K562 (cell line): ENCODE measurements at regions not wholly inside any gene's neighbourhood (a gene's known extent, or its start where the extent isn't known, plus 50 kb on each side); places are given as distances from the start of the nearest gene placed in this dataset.

ENCODE experiments used
- ATAC-seq: fragments of 200-7000 bp; cut with Tn5 transposase; 3 replicates; pipeline ENCODE4 v1.9.1; 2020; ENCODE audit warnings: moderate library complexity
- BruUV-seq: library from RNA; stranded (reverse); fragments of 400-500 nt; replicated peaks from 2 replicates; lab custom pipeline; 2021; lab: Mats Ljungman, UMichigan
- CTCF ChIA-PET: fragments of 300-600 bp; formaldehyde crosslinking; extraction: SDS; loops from one replicate; lab custom pipeline; 2021; ENCODE audit warnings: low intra/inter-chr PET ratio; lab: Yijun Ruan, JAX
- POLR2A ChIA-PET: fragments of 300-600, 350-650 bp; sonication (Branson Sonifier 250); formaldehyde crosslinking; extraction: SDS; loops from one replicate; lab custom pipeline; 2021; ENCODE audit warnings: antibody characterized with exemption, inconsistent platforms; lab: Yijun Ruan, JAX
- DNase-seq, 4 experiments: peaks; one replicate each; pipeline versions ENCODE4 v3.0.0 to v3.0.0-alpha.2; 2011 to 2018; ENCODE audit warnings: low spot score in 3 of 4, mixed read lengths in 3 of 4; ENCODE audit errors: extremely low read depth in 1 of 4
- FAIRE-seq: peaks from 2 replicates; lab custom pipeline; 2011; peaks lifted over from hg19 to GRCh38; lab: Jason Lieb, UNC
- H2AFZ ChIP-seq: 2 replicates; pipeline ENCODE4 v1.6.0; 2011; ENCODE audit warnings: low read depth, low read length, control low read depth, inconsistent platforms
- H3K27ac ChIP-seq: fragments of 200-600 bp; 3 replicates; pipeline ENCODE4 v1.8.0; 2011; ENCODE audit warnings: low read depth, mild to moderate bottlenecking, control low read depth, inconsistent platforms, low read length, moderate library complexity, mixed read lengths; ENCODE audit errors: extremely low read depth
- H3K27me3 ChIP-seq, 2 experiments: fragments of 300-600 bp in 1 of 2; 2 replicates in 1 of 2; 3 replicates in 1 of 2; pipeline versions ENCODE4 v1.6.0 to v1.8.0; 2011; ENCODE audit warnings: inconsistent platforms in 2 of 2, low read length in 2 of 2, mild to moderate bottlenecking in 1 of 2, mixed read lengths in 1 of 2, moderate library complexity in 1 of 2; ENCODE audit not compliant: control insufficient read depth in 2 of 2, insufficient read depth in 2 of 2
- H3K36me3 ChIP-seq: fragments of 300-600 bp; 3 replicates; pipeline ENCODE4 v1.8.0; 2011; ENCODE audit warnings: mild to moderate bottlenecking, low read length, inconsistent platforms; ENCODE audit not compliant: control insufficient read depth, insufficient read depth
- H3K4me1 ChIP-seq, 2 experiments: fragments of 200-600 bp in 1 of 2; replicated peaks in 1 of 2; 2 replicates in 1 of 2; 3 replicates in 1 of 2; pipeline versions ENCODE4 v1.5.1 to v1.8.0; 2011; ENCODE audit warnings: inconsistent platforms in 2 of 2, low read length in 2 of 2, mild to moderate bottlenecking in 1 of 2, mixed read lengths in 1 of 2, moderate library complexity in 1 of 2; ENCODE audit not compliant: control insufficient read depth in 2 of 2, insufficient read depth in 2 of 2
- H3K4me2 ChIP-seq: 2 replicates; pipeline ENCODE4 v1.6.1; 2011; ENCODE audit warnings: low read length, control low read depth, inconsistent platforms, mixed read lengths; ENCODE audit not compliant: insufficient read depth
- H3K4me3 ChIP-seq: fragments of 200-600 bp; sonication (generic), shearing (Covaris generic); 2 replicates; pipeline ENCODE4 v1.5.1; 2016; ENCODE audit warnings: control low read depth, inconsistent platforms
- H3K79me2 ChIP-seq: fragments of 200-600 bp; 3 replicates; pipeline ENCODE4 v1.8.0; 2011; ENCODE audit warnings: low read length, inconsistent platforms; ENCODE audit not compliant: control insufficient read depth, insufficient read depth
- H3K9ac ChIP-seq, 2 experiments: 2 replicates each; pipeline versions ENCODE4 v1.6.0 to v1.6.1; 2011; ENCODE audit warnings: low read depth in 2 of 2, low read length in 2 of 2, control low read depth in 1 of 2, inconsistent platforms in 1 of 2, mild to moderate bottlenecking in 1 of 2, mixed read lengths in 1 of 2; ENCODE audit not compliant: insufficient read depth in 1 of 2
- H3K9me1 ChIP-seq: one replicate; pipeline ENCODE4 v1.6.0; 2011; ENCODE audit warnings: inconsistent platforms, mild to moderate bottlenecking, low read length, moderate library complexity; ENCODE audit not compliant: control insufficient read depth, insufficient read depth
- H3K9me3 ChIP-seq: replicated peaks from 2 replicates; pipeline ENCODE4 v1.5.1; 2011; ENCODE audit warnings: low read depth, low read length, inconsistent platforms; ENCODE audit not compliant: control insufficient read depth, insufficient read depth
- H4K20me1 ChIP-seq: replicated peaks from 2 replicates; pipeline ENCODE4 v1.6.1; 2011; ENCODE audit warnings: low read length, inconsistent platforms, mixed read lengths; ENCODE audit not compliant: control insufficient read depth, insufficient read depth
- BCOR ChIP-seq: fragments of 450-650 bp; IDR thresholded peaks from 2 replicates; pipeline ENCODE4 v1.6.1; 2016
- CREB1 ChIP-seq, 2 experiments: sonication (generic) in 1 of 2; formaldehyde crosslinking in 1 of 2; IDR thresholded peaks; 2 replicates each; pipeline versions ENCODE4 v1.6.1 to v1.8.0; 2012 to 2022; ENCODE audit warnings: inconsistent platforms in 1 of 2, mild to moderate bottlenecking in 1 of 2, missing genetic modification reagents in 1 of 2, moderate library complexity in 1 of 2
- CREB3L1 ChIP-seq: fragments of 450-650 bp; IDR thresholded peaks from 2 replicates; pipeline ENCODE4 v1.6.1; 2014; ENCODE audit warnings: low read depth, mild to moderate bottlenecking, moderate library complexity, borderline replicate concordance
- CREM ChIP-seq: IDR thresholded peaks from 2 replicates; pipeline ENCODE4 v1.6.1; 2014; ENCODE audit warnings: antibody characterized with exemption, low read depth
- IRF2 ChIP-seq: sonication (generic); formaldehyde crosslinking; IDR thresholded peaks from 2 replicates; pipeline ENCODE4 v1.8.1; 2022; ENCODE audit warnings: mild to moderate bottlenecking, missing genetic modification reagents
- MECOM ChIP-seq: fragments of 250-450 bp; sonication (Bioruptor Pico); IDR thresholded peaks from 2 replicates; pipeline ENCODE4 v1.8.0; 2022; ENCODE audit warnings: inconsistent platforms
- MNT ChIP-seq, 2 experiments: fragments of 450-650 bp; conservative IDR thresholded peaks; 2 replicates each; pipeline ENCODE4 v1.6.1; 2017; ENCODE audit warnings: mild to moderate bottlenecking in 2 of 2, moderate library complexity in 2 of 2
- POLR2AphosphoS5 ChIP-seq: IDR thresholded peaks from 2 replicates; pipeline ENCODE4 v1.6.1; 2011; ENCODE audit warnings: mild to moderate bottlenecking, low read depth, low read length, moderate library complexity; ENCODE audit not compliant: control insufficient read depth, insufficient read depth
- PPARD ChIP-seq: fragments of 250-450 bp; sonication (Bioruptor Pico); IDR thresholded peaks from 2 replicates; pipeline ENCODE4 v1.8.0; 2022; ENCODE audit warnings: inconsistent platforms, mild to moderate bottlenecking, moderate library complexity
- PTTG1 ChIP-seq: fragments of 450-650 bp; IDR thresholded peaks from 2 replicates; pipeline ENCODE4 v1.6.1; 2016; ENCODE audit warnings: low read depth, mild to moderate bottlenecking, missing genetic modification characterization, missing compliant biosample characterization
- RBM25 ChIP-seq: fragments of 200-400 bp; formaldehyde crosslinking; IDR thresholded peaks from 2 replicates; pipeline ENCODE4 v1.6.1; 2018; ENCODE audit warnings: low read length, low read depth, moderate library complexity; ENCODE audit not compliant: severe bottlenecking
- SETDB1 ChIP-seq: IDR thresholded peaks from one replicate; pipeline ENCODE4 v1.6.1; 2012; ENCODE audit warnings: low read length, control low read depth, inconsistent platforms
- SIX5 ChIP-seq, 2 experiments: IDR thresholded peaks; 2 replicates each; pipeline ENCODE4 v1.6.1; 2011; ENCODE audit warnings: low read length in 2 of 2, borderline replicate concordance in 1 of 2, low read depth in 1 of 2, mild to moderate bottlenecking in 1 of 2, moderate library complexity in 1 of 2; ENCODE audit not compliant: insufficient read depth in 1 of 2
- SPI1 ChIP-seq: IDR thresholded peaks from 2 replicates; pipeline ENCODE4 v1.6.1; 2011; ENCODE audit warnings: low read depth, low read length, control low read depth, borderline replicate concordance
- ZKSCAN3 ChIP-seq: fragments of 250-450 bp; sonication (Bioruptor Pico); IDR thresholded peaks from 2 replicates; pipeline ENCODE4 v1.4.0; 2020
- ZNF224 ChIP-seq: sonication (generic); formaldehyde crosslinking; IDR thresholded peaks from 2 replicates; pipeline ENCODE4 v1.8.0; 2022; ENCODE audit warnings: mild to moderate bottlenecking, missing genetic modification reagents
- ZNF282 ChIP-seq: sonication (generic); formaldehyde crosslinking; IDR thresholded peaks from 2 replicates; pipeline ENCODE4 v1.8.1; 2023; ENCODE audit warnings: missing genetic modification reagents
- in situ Hi-C: fragments of 300-500 bp; cut with MboI; formaldehyde crosslinking; loops from 4 replicates; pipeline ENCODE4 v1.15.0; 2018; ENCODE audit warnings: inconsistent platforms, mixed read lengths
- intact Hi-C: fragments of 100-400 bp; cut with micrococcal nuclease; formaldehyde crosslinking; loops from 2 replicates; pipeline ENCODE4 v1.14.2; 2022
- TF ChIP-seq, protein P1 (sequence below): fragments of 450-650 bp; formaldehyde crosslinking; IDR thresholded peaks from 2 replicates; pipeline ENCODE4 v1.4.0; 2020; ENCODE audit warnings: mild to moderate bottlenecking, moderate library complexity

DNA sequence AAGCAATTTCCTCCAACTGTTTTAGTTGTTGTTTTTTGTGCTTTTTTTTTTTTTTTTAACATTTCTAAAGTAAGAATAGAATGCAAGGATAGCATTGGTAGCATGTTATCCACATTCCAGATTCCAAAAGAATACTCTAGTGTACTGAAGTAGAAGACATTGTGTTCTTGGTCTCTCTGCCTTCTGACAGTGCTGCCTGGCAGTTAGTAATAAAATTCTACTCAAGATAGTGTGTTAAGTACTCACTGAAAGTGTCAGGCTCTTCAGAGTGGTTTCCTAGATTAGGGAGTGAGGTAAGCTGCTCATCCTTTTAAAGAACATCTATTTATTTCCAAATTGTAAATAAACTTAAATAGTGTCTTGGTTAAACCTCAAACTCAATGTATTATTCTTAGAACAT lies 253.7 kb downstream of the HNMT start:
- Histone ChIP-seq H3K4me1 (no peaks in the 10 kb centered on the region), H2AFZ (no peak overlapping the region), H3K36me3 (no peaks in the 10 kb centered on the region), H3K9me1 (no peaks in the 10 kb centered on the region), H3K9me3 (no peaks in the 10 kb centered on the region), H3K27ac (no peak overlapping the region), H3K27me3 (no peaks in the 10 kb centered on the region), H3K4me2 (no peak overlapping the region), H4K20me1 (no peaks in the 10 kb centered on the region), H3K4me3 (no peak overlapping the region), H3K9ac (no peak overlapping the region), H3K79me2 (no peaks in the 10 kb centered on the region)
- FAIRE-seq (no peak), ATAC-seq (no peak), DNase-seq (no peak)
- in situ Hi-C loops (no loop called here), intact Hi-C loops (no loop called here)
- ChIA-PET POLR2A (no interaction called here), CTCF (no interaction called here)
- BruUV-seq, result no TSS peak
- TF ChIP-seq SIX5 (IDR thresholded peaks at IDR 0.05; ENCODE audit: borderline replicate concordance in 1 of 2, insufficient read depth in 1 of 2, low read depth in 1 of 2, low read length in 2 of 2) (no peak), CREM (no peak), RBM25 (no peak), PTTG1 (tag) (no peak), POLR2AphosphoS5 (no peak), IRF2 (CRISPR knock-in tag) (no peak), SETDB1 (no peak), CREB3L1 (no peak), MNT (conservative IDR thresholded peaks at IDR 0.05) (no peak), ZNF224 (CRISPR knock-in tag) (no peak), CREB1 (IDR thresholded peaks at IDR 0.05) (no peak), CREB1 (CRISPR knock-in tag; IDR thresholded peaks at IDR 0.05) (no peak), BCOR (no peak), SPI1 (no peak), ZKSCAN3 (CRISPR knock-in tag) (no peak), PPARD (CRISPR knock-in tag) (no peak), ZNF282 (CRISPR knock-in tag) (no peak), MECOM (CRISPR knock-in tag) (no peak)
- TF ChIP-seq, protein P1, sequence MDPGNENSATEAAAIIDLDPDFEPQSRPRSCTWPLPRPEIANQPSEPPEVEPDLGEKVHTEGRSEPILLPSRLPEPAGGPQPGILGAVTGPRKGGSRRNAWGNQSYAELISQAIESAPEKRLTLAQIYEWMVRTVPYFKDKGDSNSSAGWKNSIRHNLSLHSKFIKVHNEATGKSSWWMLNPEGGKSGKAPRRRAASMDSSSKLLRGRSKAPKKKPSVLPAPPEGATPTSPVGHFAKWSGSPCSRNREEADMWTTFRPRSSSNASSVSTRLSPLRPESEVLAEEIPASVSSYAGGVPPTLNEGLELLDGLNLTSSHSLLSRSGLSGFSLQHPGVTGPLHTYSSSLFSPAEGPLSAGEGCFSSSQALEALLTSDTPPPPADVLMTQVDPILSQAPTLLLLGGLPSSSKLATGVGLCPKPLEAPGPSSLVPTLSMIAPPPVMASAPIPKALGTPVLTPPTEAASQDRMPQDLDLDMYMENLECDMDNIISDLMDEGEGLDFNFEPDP (CRISPR knock-in tag), result no peak
